Left ventricle myocardium inferior (tissue), 1 donor: ENCODE measurements at regions not wholly inside any gene's neighbourhood (a gene's known extent, or its start where the extent isn't known, plus 50 kb on each side); places are given as distances from the start of the nearest gene placed in this dataset.

Experiments
- DNase-seq: peaks from one replicate; pipeline ENCODE4 v3.0.0-alpha.2; 2020
- H3K27ac ChIP-seq: fragments of 200-600 bp; replicated peaks from 2 replicates; pipeline ENCODE4 v1.8.0; 2021
- H3K27me3 ChIP-seq: fragments of 200-600 bp; 2 replicates; pipeline ENCODE4 v1.8.0; 2021; ENCODE audit warnings: low read depth
- H3K36me3 ChIP-seq: fragments of 200-600 bp; 2 replicates; pipeline ENCODE4 v1.8.0; 2021
- H3K4me1 ChIP-seq: fragments of 200-600 bp; 2 replicates; pipeline ENCODE4 v1.8.0; 2021
- H3K4me3 ChIP-seq: fragments of 200-600 bp; 2 replicates; pipeline ENCODE4 v1.8.0; 2021; ENCODE audit warnings: mild to moderate bottlenecking, moderate library complexity
- H3K9me3 ChIP-seq: fragments of 200-600 bp; replicated peaks from 2 replicates; pipeline ENCODE4 v1.8.0; 2021
- CTCF ChIP-seq: fragments of 200-600 bp; IDR thresholded peaks from 2 replicates; pipeline ENCODE4 v1.8.0; 2021; ENCODE audit warnings: antibody characterized with exemption, mild to moderate bottlenecking, borderline replicate concordance
- intact Hi-C: fragments of 100-400 bp; cut with micrococcal nuclease; formaldehyde crosslinking; loops from one replicate; pipeline ENCODE4 v1.11.0; 2022
- donor health status: DM: no; HTN: yes; CAD: no; lungs with severe emphysema.

- no peak for TF ChIP-seq CTCF
- DNase-seq: no peak
- Histone ChIP-seq H3K4me3 (no peak overlapping the region), H3K27ac (no peak overlapping the region), H3K27me3 (no peaks in the 10 kb centered on the region), H3K9me3 (no peaks in the 10 kb centered on the region), H3K36me3 (no peaks in the 10 kb centered on the region), H3K4me1 (no peaks in the 10 kb centered on the region)
- intact Hi-C loops: no loop called here
Measured at GRCh38 chr10:108363576-108363975, 1199.1 kb upstream of the SORCS1 start.

GRCh38 chr10:108362961-108363360, 1198.5 kb upstream of the SORCS1 start:
- no peak for TF ChIP-seq CTCF
- H3K9me3 ChIP-seq: no peaks in the 10 kb centered on the region
- no peaks in the 10 kb centered on the region for H3K36me3 ChIP-seq
- no peaks in the 10 kb centered on the region for H3K27me3 ChIP-seq
- DNase-seq: no peak
- no peaks in the 10 kb centered on the region for H3K4me1 ChIP-seq
- intact Hi-C loops: no loop called here
- no peak overlapping the region for H3K27ac ChIP-seq
- no peak overlapping the region for H3K4me3 ChIP-seq

- no peaks in the 10 kb centered on the region for H3K4me1 ChIP-seq
- intact Hi-C loops: no loop called here
- H3K4me3 ChIP-seq: no peak overlapping the region
Measured at GRCh38 chr10:108362296-108362695, 1197.8 kb upstream of the SORCS1 start.

GRCh38 chr10:108360187-108360586, 1195.7 kb upstream of the SORCS1 start:
- intact Hi-C loops: no loop called here
- Histone ChIP-seq H3K27me3 (no peaks in the 10 kb centered on the region), H3K27ac (no peak overlapping the region), H3K4me3 (no peak overlapping the region), H3K9me3 (no peaks in the 10 kb centered on the region), H3K4me1 (no peaks in the 10 kb centered on the region), H3K36me3 (no peaks in the 10 kb centered on the region)
- no peak for DNase-seq
- TF ChIP-seq CTCF: no peak

More at GRCh38 chr10:108362296-108362695, 1197.8 kb upstream of the SORCS1 start:
- no peak for TF ChIP-seq CTCF
- H3K9me3 ChIP-seq: no peaks in the 10 kb centered on the region
- no peaks in the 10 kb centered on the region for H3K36me3 ChIP-seq
- H3K27ac ChIP-seq: no peak overlapping the region
- H3K27me3 ChIP-seq: no peaks in the 10 kb centered on the region
- DNase-seq: no peak

GRCh38 chr10:108358912-108359311, 1194.4 kb upstream of the SORCS1 start:
- no peak for DNase-seq
- Histone ChIP-seq H3K4me3 (no peak overlapping the region), H3K36me3 (no peaks in the 10 kb centered on the region), H3K9me3 (no peaks in the 10 kb centered on the region), H3K27ac (no peak overlapping the region), H3K27me3 (no peaks in the 10 kb centered on the region), H3K4me1 (no peaks in the 10 kb centered on the region)
- no peak for TF ChIP-seq CTCF
- intact Hi-C loops: no loop called here

GRCh38 chr10:108352771-108353170, 1188.3 kb upstream of the SORCS1 start:
- intact Hi-C loops: no loop called here
- no peak for TF ChIP-seq CTCF
- DNase-seq: no peak
- Histone ChIP-seq H3K27ac (no peak overlapping the region), H3K27me3 (no peaks in the 10 kb centered on the region), H3K4me3 (no peak overlapping the region), H3K9me3 (no peaks in the 10 kb centered on the region), H3K4me1 (no peaks in the 10 kb centered on the region), H3K36me3 (no peaks in the 10 kb centered on the region)
